ENCODE measurements at regions not wholly inside any gene's neighbourhood (a gene's known extent, or its start where the extent isn't known, plus 50 kb on each side); places are given as distances from the start of the nearest gene placed in this dataset.
"Not testable (repeated sequence)": the region's sequence is repeated elsewhere in the genome, so short reads cannot be mapped to it uniquely, and the experiment has no call there.

DNA sequence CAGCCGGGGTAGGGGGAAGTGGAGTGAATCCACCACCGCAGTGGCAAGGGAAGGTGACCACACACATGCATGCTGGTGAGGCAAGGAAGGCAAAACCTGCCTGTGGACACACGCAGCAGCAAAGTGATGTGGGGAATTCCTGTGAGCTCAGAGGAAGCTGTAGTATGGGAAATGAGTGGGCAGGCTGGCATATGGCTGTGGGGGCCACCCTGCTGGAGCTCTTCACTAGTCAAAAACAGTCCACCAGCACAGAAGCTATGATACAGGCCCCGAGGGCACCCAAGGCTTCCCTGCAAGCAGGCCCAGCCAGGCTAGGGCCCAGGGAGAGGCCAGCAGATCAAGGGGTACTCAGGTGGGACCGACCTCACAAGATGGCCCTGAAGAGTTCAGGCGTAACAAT lies 239.1 kb downstream of the CHM start:
- no peak for DNase-seq

GRCh38 chrX:85772391-85772790 lies 275.0 kb downstream of the CHM start:
- not testable (repeated sequence) for DNase-seq

DNA sequence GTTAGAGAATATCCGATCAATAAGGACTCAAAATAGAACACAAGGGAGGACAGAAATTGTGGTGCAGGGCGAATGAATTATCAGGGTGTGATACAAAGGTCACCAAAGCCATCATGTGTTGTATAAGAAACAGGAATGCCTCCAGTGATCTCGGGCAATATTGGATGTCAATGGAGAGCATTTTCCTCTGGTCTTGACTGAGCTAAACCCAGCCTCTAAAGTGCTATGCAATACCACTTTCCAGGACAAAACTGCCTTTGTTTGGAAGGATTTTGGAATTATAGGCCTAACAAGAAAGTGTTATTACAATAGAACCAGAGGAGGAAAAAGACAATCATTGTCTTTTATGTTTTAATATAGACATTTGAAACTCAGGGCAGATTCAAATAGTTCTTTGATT lies 281.7 kb downstream of the CHM start:
- no peak for DNase-seq

GRCh38 chrX:85723025-85723424 lies 324.3 kb downstream of the CHM start:
- not testable (repeated sequence) for DNase-seq

DNA sequence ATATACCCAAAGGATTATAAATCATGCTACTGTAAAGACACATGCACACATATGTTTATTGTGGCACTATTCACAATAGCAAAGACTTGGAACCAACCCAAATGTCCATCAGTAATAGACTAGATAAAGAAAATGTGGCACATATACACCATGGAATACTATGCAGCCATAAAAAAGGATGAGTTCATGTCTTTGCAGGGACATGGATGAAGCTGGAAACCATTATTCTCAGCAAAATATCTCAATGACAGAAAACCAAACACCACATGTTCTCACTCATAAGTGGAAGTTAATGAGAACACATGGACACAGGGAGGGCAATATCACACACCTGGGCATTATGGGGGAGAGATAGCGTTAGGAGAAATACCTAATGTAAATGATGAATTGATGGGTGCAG lies 323.8 kb upstream of the POF1B start:
- not testable (repeated sequence) for DNase-seq

- no peak for DNase-seq
Observed at GRCh38 chrX:85698921-85699320, 319.5 kb upstream of the POF1B start.

GRCh38 chrX:85685843-85686242 lies 306.4 kb upstream of the POF1B start:
- no peak for DNase-seq

DNA sequence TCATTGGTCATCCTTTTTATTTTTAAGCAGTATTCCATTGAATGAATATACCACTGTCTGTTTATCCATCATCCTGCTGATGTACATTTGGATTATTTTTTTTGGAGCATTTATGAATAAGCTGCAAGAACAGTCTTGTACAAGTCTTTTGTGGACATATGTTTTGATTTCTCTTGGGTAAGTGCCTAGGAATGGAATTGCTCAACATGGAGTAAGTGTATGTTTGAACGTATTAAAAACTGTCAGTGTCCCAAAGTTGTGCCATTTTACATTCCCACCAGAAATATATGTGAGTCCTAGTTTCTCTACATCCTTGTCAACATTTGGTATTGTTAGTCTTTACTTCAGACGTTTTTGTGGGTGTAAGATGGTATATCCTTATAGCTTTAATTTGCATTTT lies 287.0 kb upstream of the POF1B start:
- no peak for DNase-seq

DNA sequence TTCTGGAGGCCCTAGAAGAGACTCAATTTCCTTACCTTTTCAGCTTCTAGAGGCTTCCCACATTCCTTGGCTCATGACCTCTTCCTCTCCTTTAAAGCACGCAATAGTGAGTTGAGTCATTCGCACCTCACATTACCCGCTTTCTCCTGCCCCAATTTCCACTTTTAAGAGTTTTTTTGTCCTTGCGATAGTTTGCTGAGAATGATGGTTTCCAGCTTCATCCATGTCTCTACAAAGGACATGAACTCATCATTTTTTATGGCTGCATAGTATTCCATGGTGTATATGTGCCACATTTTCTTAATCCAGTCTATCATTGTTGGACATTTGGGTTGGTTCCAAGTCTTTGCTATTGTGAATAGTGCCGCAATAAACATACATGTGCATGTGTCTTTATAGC lies 284.5 kb upstream of the POF1B start:
- DNase-seq, result not testable (repeated sequence)

DNA sequence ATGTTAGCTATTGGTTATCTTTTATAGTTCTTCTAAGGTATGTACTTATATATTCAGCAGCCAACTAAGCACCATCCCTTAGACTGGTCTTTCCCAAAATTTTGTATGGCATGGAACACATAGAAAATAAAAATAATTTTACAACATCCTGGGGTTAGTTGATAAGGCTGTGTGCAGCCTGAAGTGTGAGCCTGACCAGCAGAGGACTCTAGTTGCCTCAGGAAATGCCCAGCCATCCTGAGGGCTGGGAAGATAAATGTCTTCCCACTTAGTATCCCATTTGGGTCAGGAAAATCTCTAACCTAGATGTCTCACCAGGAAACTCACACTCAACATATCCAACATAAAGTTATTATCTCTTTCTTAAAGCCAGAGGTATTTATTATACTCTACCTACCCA lies 251.4 kb upstream of the POF1B start:
- no peak for DNase-seq

DNA sequence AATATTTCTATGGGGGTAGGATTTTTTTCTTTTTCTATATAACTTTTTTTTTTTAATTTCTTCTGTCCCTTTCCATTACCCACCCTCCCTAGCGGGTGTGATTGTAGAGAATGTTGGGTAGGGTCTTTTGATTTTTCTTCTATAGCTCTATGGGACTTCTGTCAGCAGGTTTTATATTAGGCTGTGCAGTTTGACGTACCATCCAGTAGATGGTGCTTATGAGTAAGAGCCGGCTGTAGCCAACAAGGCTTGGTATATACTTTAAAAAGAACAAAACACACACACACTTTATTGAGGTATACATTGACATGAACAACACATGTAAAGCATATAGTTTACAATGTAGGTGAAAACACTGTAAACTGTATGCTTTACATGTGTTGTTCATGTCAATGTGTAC lies 247.9 kb upstream of the POF1B start:
- DNase-seq, result no peak

- DNase-seq, result no peak
Observed at GRCh38 chrX:85622635-85623034, 243.2 kb upstream of the POF1B start.

GRCh38 chrX:85620466-85620865 lies 241.0 kb upstream of the POF1B start:
- no peak for DNase-seq

DNA sequence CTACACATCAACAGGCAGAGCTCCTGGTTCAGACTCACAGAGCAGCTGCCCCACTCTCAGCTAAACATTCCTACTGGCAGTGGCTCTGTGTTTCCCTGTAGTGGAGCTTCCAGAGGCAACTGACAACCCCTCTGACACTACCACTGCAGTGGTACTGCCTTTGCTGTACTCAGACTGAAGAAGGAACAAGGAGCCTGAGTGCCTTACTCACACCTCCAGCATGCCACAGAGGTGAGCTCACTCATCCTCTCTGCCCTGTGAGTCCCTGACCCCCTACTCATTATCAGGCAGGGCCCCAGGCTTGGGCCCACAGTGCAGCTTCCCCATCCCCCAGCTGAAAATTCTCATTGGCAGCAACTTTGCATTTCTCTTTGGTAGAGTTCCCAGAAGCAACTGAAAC lies 240.5 kb upstream of the POF1B start:
- no peak for DNase-seq

- DNase-seq, result no peak
Observed at GRCh38 chrX:85611926-85612325, 232.5 kb upstream of the POF1B start.

- no peak for DNase-seq
Observed at GRCh38 chrX:85592980-85593379, 213.5 kb upstream of the POF1B start.

DNA sequence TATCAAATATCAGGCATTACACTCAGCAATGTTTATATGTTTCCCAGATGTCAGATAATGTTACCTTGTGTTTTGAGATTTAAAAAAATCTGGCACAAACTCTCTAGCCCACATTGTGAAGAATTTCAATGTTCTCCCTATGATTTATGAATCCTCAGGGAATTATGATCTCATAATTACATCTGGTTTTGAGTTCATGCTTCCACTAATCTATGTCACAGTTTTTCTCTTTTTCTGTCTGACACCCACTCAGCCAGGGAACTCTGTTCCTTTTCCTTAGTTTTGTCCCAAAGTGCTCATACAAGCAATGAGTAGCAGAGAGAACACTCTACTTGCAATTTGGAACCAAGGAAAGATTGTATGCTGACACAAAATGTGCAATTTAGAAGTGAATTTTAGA lies 212.1 kb upstream of the POF1B start:
- DNase-seq, result no peak

- no peak for DNase-seq
Observed at GRCh38 chrX:85590638-85591037, 211.2 kb upstream of the POF1B start.

DNA sequence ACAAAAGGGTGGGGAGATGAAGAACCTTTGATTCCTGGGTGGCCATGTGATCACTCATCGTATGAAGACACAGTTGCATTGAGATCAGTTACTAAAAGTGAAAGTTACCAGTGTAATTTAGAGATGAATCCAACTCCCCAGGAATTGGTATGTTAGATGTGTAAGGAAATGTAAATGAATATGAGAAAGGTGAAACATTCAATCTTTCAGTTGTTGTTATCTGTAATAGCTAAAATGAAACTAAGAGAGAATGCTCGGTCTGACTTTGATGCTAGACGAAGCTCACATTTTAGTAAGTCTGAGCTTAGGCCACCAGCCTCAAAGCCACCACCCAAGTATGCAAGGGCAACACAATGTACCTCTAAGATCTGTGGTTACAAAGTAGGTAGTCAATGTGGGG lies 194.3 kb upstream of the POF1B start:
- DNase-seq, result no peak

- DNase-seq, result no peak
Observed at GRCh38 chrX:85570496-85570895, 191.0 kb upstream of the POF1B start.

DNA sequence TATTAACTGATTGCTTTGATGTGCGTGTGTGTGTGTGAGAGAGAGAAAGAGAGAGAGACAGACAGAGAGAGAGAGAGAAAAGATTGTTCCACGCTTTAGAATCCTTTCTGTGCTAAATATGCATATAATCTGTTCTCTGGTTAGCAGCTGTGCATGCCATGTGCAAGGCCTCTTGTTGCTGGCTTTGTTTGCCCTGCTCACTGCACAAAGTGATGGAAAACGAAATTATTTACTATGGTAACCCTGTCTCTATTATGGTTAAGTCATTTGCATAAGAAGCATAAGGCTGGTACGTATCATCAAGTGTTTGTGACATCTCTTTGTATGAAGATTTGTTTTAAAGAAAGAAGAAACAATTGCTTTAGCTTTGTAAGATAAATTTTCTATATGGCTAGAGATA lies 190.2 kb upstream of the POF1B start:
- DNase-seq, result peak; percentile 81

GRCh38 chrX:85569096-85569495 lies 189.6 kb upstream of the POF1B start:
- no peak for DNase-seq

GRCh38 chrX:85561231-85561630 lies 181.8 kb upstream of the POF1B start:
- no peak for DNase-seq

GRCh38 chrX:85544609-85545008 lies 165.1 kb upstream of the POF1B start:
- DNase-seq, result no peak

GRCh38 chrX:85543866-85544265 lies 164.4 kb upstream of the POF1B start:
- DNase-seq, result no peak

- DNase-seq, result not testable (repeated sequence)
Observed at GRCh38 chrX:85529141-85529540, 149.7 kb upstream of the POF1B start.

Data from NCI-H1436 treated with DMSO at 0.1 percent for 48 hours (cell line).